Mesenchymal stem cell (in vitro differentiated cells and primary cell): ENCODE measurements at regions not wholly inside any gene's neighbourhood (a gene's known extent, or its start where the extent isn't known, plus 50 kb on each side); places are given as distances from the start of the nearest gene placed in this dataset.

Experiments used
- DNase-seq: peaks from one replicate; pipeline ENCODE4 v3.0.0-alpha.2; 2013
- H2AFZ ChIP-seq: one replicate; pipeline ENCODE4 v1.6.1; 2013; ENCODE audit warnings: low read depth, mild to moderate bottlenecking, control low read depth, inconsistent platforms, low read length, moderate library complexity
- H2AK5ac ChIP-seq: 2 replicates; pipeline ENCODE4 v1.6.1; 2013; ENCODE audit warnings: low read length, moderate library complexity, mild to moderate bottlenecking, inconsistent platforms; ENCODE audit not compliant: severe bottlenecking
- H2BK120ac ChIP-seq: one replicate; pipeline ENCODE4 v1.6.1; 2013; ENCODE audit warnings: low read depth, mild to moderate bottlenecking, inconsistent platforms, low read length, moderate library complexity
- H2BK12ac ChIP-seq, 2 experiments: one replicate each; pipeline ENCODE4 v1.6.1; 2013; ENCODE audit warnings: inconsistent platforms in 2 of 2, low read length in 2 of 2, mild to moderate bottlenecking in 2 of 2, moderate library complexity in 2 of 2, control low read depth in 1 of 2
- H2BK15ac ChIP-seq: one replicate; pipeline ENCODE4 v1.6.1; 2013; ENCODE audit warnings: mild to moderate bottlenecking, low read depth, inconsistent platforms; ENCODE audit not compliant: poor library complexity, severe bottlenecking
- H2BK5ac ChIP-seq: 2 replicates; pipeline ENCODE4 v1.6.1; 2013; ENCODE audit warnings: low read depth, mild to moderate bottlenecking, low read length, control low read depth, inconsistent platforms; ENCODE audit not compliant: poor library complexity, severe bottlenecking
- H3K14ac ChIP-seq, 2 experiments: one replicate each; pipeline ENCODE4 v1.6.1; 2013; ENCODE audit warnings: inconsistent platforms in 2 of 2, low read length in 2 of 2, control low read depth in 1 of 2, mild to moderate bottlenecking in 1 of 2, moderate library complexity in 1 of 2
- H3K18ac ChIP-seq, 2 experiments: one replicate each; pipeline ENCODE4 v1.6.1; 2013; ENCODE audit warnings: inconsistent platforms in 2 of 2, low read length in 2 of 2, control low read depth in 1 of 2, low read depth in 1 of 2, mild to moderate bottlenecking in 1 of 2
- H3K23ac ChIP-seq, 2 experiments: one replicate each; pipeline ENCODE4 v1.6.1; 2013; ENCODE audit warnings: inconsistent platforms in 2 of 2, low read length in 2 of 2, mild to moderate bottlenecking in 2 of 2, moderate library complexity in 2 of 2, control low read depth in 1 of 2
- H3K27ac ChIP-seq: 2 replicates; pipeline ENCODE4 v1.5.1; 2013; ENCODE audit warnings: mild to moderate bottlenecking, moderate library complexity, low read length, control low read depth, inconsistent platforms; ENCODE audit not compliant: poor library complexity, severe bottlenecking
- H3K27me3 ChIP-seq, 2 experiments: 2 replicates each; pipeline versions ENCODE4 v1.6.1 to v1.7.0; 2013; ENCODE audit warnings: low read length in 2 of 2, mild to moderate bottlenecking in 2 of 2, moderate library complexity in 2 of 2, control low read depth in 1 of 2, inconsistent platforms in 1 of 2; ENCODE audit not compliant: control insufficient read depth in 1 of 2, insufficient read depth in 1 of 2
- H3K36me3 ChIP-seq, 2 experiments: 2 replicates each; pipeline versions ENCODE4 v1.6.1 to v1.7.0; 2013; ENCODE audit warnings: low read length in 2 of 2, control low read depth in 1 of 2, inconsistent platforms in 1 of 2, low read depth in 1 of 2, mild to moderate bottlenecking in 1 of 2; ENCODE audit not compliant: insufficient read depth in 2 of 2, control insufficient read depth in 1 of 2
- H3K4ac ChIP-seq, 2 experiments: one replicate each; pipeline ENCODE4 v1.6.1; 2013; ENCODE audit warnings: inconsistent platforms in 2 of 2, low read length in 2 of 2, mild to moderate bottlenecking in 2 of 2, moderate library complexity in 2 of 2, control low read depth in 1 of 2, low read depth in 1 of 2
- H3K4me1 ChIP-seq: 2 replicates; pipeline ENCODE4 v1.6.1; 2013; ENCODE audit warnings: low read depth, low read length, control low read depth; ENCODE audit not compliant: control insufficient read depth, insufficient read depth
- H3K4me2 ChIP-seq: 2 replicates; pipeline ENCODE4 v1.6.1; 2013; ENCODE audit warnings: low read length, mild to moderate bottlenecking, inconsistent platforms; ENCODE audit not compliant: poor library complexity, severe bottlenecking
- H3K4me3 ChIP-seq, 2 experiments: 2 replicates each; pipeline versions ENCODE4 v1.5.1 to v1.7.0; 2013; ENCODE audit warnings: low read length in 2 of 2, mild to moderate bottlenecking in 2 of 2, control low read depth in 1 of 2, low read depth in 1 of 2; ENCODE audit not compliant: insufficient read depth in 1 of 2
- H3K79me1 ChIP-seq: replicated peaks from 2 replicates; pipeline ENCODE4 v1.6.1; 2013; ENCODE audit warnings: mild to moderate bottlenecking, control low read depth, low read length, inconsistent platforms; ENCODE audit not compliant: poor library complexity, severe bottlenecking
- H3K9ac ChIP-seq: 2 replicates; pipeline ENCODE4 v1.7.0; 2013; ENCODE audit warnings: mild to moderate bottlenecking, low read length, moderate library complexity
- H3K9me3 ChIP-seq: 2 replicates; pipeline ENCODE4 v1.7.0; 2013; ENCODE audit warnings: mild to moderate bottlenecking, low read length; ENCODE audit not compliant: control insufficient read depth
- H4K8ac ChIP-seq: one replicate; pipeline ENCODE4 v1.6.1; 2013; ENCODE audit warnings: inconsistent platforms, mild to moderate bottlenecking, low read length, moderate library complexity
- H4K91ac ChIP-seq: one replicate; pipeline ENCODE4 v1.6.1; 2013; ENCODE audit warnings: mild to moderate bottlenecking, low read length, inconsistent platforms
- WGBS: methylation state at CpG from one replicate; pipeline ENCODE4 v1.1.7; 2013; ENCODE audit warnings: mixed read lengths; 5-methylcytosine and 5-hydroxymethylcytosine counted together

GRCh38 chr5:155530046-155530445 lies 516.5 kb downstream of the KIF4B start:
- Histone ChIP-seq H3K4me2 (no peak overlapping the region), H2AFZ (no peak overlapping the region), H3K4me1 (no peaks in the 10 kb centered on the region), H2BK12ac (no peak overlapping the region), H3K9ac (no peak overlapping the region), H2BK15ac (no peak overlapping the region), H3K9me3 (no peaks in the 10 kb centered on the region), H2BK5ac (no peak overlapping the region), H4K8ac (no peak overlapping the region), H3K23ac (no peak overlapping the region), H3K36me3 (no peaks in the 10 kb centered on the region), H3K18ac (no peak overlapping the region), H3K79me1 (no peaks in the 10 kb centered on the region), H3K27me3 (no peaks in the 10 kb centered on the region), H3K14ac (no peak overlapping the region), H3K4ac (no peak overlapping the region), H2BK120ac (no peak overlapping the region), H2AK5ac (no peak overlapping the region), H3K27ac (no peak overlapping the region), H4K91ac (no peak overlapping the region), H3K4me3 (no peak overlapping the region)
- DNase-seq: no peak

- Histone ChIP-seq H2AFZ (no peak overlapping the region), H2AK5ac (no peak overlapping the region), H2BK15ac (no peak overlapping the region), H3K4me1 (no peaks in the 10 kb centered on the region), H2BK5ac (no peak overlapping the region), H2BK120ac (no peak overlapping the region), H3K9ac (no peak overlapping the region), H3K4me3 (no peak overlapping the region), H4K91ac (no peak overlapping the region), H3K18ac (no peak overlapping the region), H3K79me1 (no peaks in the 10 kb centered on the region), H2BK12ac (no peak overlapping the region), H3K36me3 (no peaks in the 10 kb centered on the region), H3K4me2 (no peak overlapping the region), H4K8ac (no peak overlapping the region), H3K4ac (no peak overlapping the region), H3K23ac (no peak overlapping the region), H3K9me3 (no peaks in the 10 kb centered on the region), H3K14ac (no peak overlapping the region), H3K27me3 (no peaks in the 10 kb centered on the region), H3K27ac (no peak overlapping the region)
- DNase-seq: no peak
- 49% methylated on average over 4 of the region's 4 CpGs for WGBS
These were observed 519.2 kb downstream of the KIF4B start for GRCh38 chr5:155532621-155533311.

- no peak overlapping the region for H3K9ac ChIP-seq
- no peak overlapping the region for H3K23ac ChIP-seq
- no peak overlapping the region for H2BK120ac ChIP-seq
- H3K18ac ChIP-seq: no peak overlapping the region
- peaks cover 6% of the 10 kb centered on the region for H3K9me3 ChIP-seq
- no peak overlapping the region for H3K14ac ChIP-seq
- H3K36me3 ChIP-seq: no peaks in the 10 kb centered on the region
- H3K27me3 ChIP-seq: no peaks in the 10 kb centered on the region
- H3K4me3 ChIP-seq: no peak overlapping the region
- DNase-seq: no peak
- H2AFZ ChIP-seq: no peak overlapping the region
- no peak overlapping the region for H2BK5ac ChIP-seq
- no peaks in the 10 kb centered on the region for H3K4me1 ChIP-seq
- no peak overlapping the region for H4K8ac ChIP-seq
- H3K27ac ChIP-seq: no peak overlapping the region
- H3K4ac ChIP-seq: no peak overlapping the region
- 11% methylated on average over 2 of the region's 2 CpGs for WGBS
- no peak overlapping the region for H4K91ac ChIP-seq
- no peaks in the 10 kb centered on the region for H3K79me1 ChIP-seq
- H3K4me2 ChIP-seq: no peak overlapping the region
- no peak overlapping the region for H2BK15ac ChIP-seq
- no peak overlapping the region for H2BK12ac ChIP-seq
- no peak overlapping the region for H2AK5ac ChIP-seq
These were observed 526.5 kb downstream of the KIF4B start for GRCh38 chr5:155540000-155540595.

GRCh38 chr5:155546075-155546474 lies 532.5 kb downstream of the KIF4B start:
- Histone ChIP-seq H2AK5ac (no peak overlapping the region), H2BK15ac (no peak overlapping the region), H3K36me3 (no peaks in the 10 kb centered on the region), H3K27ac (no peak overlapping the region), H3K14ac (no peak overlapping the region), H3K9ac (no peak overlapping the region), H2BK120ac (no peak overlapping the region), H2AFZ (no peak overlapping the region), H3K4ac (no peak overlapping the region), H3K4me3 (no peak overlapping the region), H3K23ac (no peak overlapping the region), H4K8ac (no peak overlapping the region), H3K27me3 (no peaks in the 10 kb centered on the region), H4K91ac (no peak overlapping the region), H3K9me3 (peaks cover 21% of the 10 kb centered on the region), H3K79me1 (no peaks in the 10 kb centered on the region), H3K4me2 (no peak overlapping the region), H3K4me1 (no peaks in the 10 kb centered on the region), H2BK12ac (no peak overlapping the region), H3K18ac (no peak overlapping the region), H2BK5ac (no peak overlapping the region)
- DNase-seq: no peak
